ELR (cell line): ENCODE measurements at regions not wholly inside any gene's neighbourhood (a gene's known extent, or its start where the extent isn't known, plus 50 kb on each side); places are given as distances from the start of the nearest gene placed in this dataset.
"Not testable (repeated sequence)": the region's sequence is repeated elsewhere in the genome, so short reads cannot be mapped to it uniquely, and the experiment has no call there.

Experiments used
- DNase-seq: peaks from one replicate; pipeline ENCODE4 v3.0.0-alpha.2; 2015; ENCODE audit warnings: low read depth

GRCh38 chr17:22138861-22139469 lies 446.6 kb downstream of the KCNJ18 start:
- no peak for DNase-seq

GRCh38 chr17:22142091-22142490 lies 449.8 kb downstream of the KCNJ18 start:
- DNase-seq: no peak

DNA sequence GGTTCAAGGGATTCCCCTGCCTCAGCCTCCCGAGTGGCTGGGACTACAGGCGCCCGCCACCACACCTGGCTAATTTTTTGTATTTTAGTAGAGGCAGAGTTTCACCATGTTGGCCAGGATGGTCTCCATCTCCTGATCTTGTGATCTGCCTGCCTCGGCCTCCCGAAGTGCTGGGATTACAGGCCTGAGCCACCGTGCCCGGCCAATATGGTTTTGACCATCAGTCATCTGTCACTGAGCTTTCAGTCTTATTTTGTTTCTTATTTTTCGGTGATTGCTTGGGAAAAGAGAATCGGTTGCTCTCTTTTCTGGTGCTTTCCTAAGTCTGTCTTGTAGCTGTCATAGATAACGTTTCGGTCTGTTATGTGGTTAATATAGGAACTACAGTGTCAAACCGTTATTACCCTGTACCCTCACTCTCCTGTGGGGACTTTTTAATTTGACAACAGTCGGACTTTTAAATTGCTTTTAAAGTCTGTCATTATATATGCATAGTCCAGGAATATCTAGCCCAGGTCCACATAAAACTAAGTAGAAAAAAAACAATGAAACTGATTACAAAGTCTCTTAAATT lies 453.4 kb downstream of the KCNJ18 start:
- no peak for DNase-seq

GRCh38 chr17:22158364-22158763 lies 466.0 kb downstream of the KCNJ18 start:
- DNase-seq: no peak

GRCh38 chr17:22161376-22161775 lies 469.1 kb downstream of the KCNJ18 start:
- DNase-seq: no peak

DNA sequence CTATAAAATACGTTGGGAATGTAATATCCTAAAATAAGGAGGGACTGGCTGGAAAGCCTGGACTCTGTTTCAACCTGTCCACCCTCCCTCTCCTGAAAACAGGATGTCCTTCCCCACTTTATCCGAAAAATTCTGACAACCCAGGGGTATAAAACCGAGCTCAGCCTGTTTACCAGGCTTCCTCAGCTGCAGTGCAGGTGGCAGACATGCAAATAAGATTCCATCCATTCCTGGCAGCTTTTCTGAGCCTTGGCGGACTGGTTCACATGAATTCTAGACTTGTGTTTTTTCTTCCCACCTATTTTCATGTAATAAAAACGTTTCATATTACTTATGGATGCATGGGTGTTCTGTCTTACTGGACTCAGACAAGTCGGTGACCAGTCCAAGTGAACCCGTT lies 479.3 kb downstream of the KCNJ18 start:
- no peak for DNase-seq

DNA sequence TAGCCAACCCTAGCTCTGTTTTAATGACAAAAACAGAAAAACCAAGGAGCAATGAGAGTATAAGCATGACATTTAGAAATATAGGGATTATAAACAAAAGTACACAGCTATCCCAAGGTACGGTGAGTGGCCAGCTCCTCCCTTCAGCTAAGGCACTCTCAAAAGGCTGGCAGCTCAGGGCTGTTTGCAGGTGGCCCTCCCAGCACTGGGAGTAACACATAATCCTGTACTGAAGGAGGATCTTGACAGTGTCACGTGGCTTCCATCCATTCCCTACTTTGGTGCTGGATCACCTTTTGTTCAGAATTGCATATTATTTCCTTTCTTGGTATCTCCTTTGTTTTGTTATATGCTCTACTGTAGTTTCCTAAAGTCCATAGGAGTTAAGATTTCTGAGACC lies 500.8 kb downstream of the KCNJ18 start:
- DNase-seq: no peak

DNA sequence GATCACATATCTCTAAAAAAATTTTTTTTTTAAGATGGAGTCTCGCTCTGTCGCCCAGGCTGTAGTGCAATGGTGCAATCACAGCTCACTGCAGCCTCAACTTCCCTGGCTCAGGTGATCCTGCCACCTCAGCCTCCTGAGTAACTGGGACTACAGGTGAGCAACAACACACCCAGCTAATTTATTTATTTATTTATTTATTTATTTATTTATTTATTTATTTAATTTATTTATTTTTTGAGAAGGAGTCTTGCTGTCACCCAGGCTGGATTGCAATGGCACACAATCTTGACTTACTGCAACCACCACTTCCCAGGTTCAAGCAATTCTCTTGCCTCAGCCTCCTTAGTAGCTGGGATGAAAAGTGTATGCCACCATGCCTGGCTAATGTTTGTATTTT lies 507.9 kb downstream of the KCNJ18 start:
- DNase-seq: not testable (repeated sequence)

GRCh38 chr17:22202702-22203101 lies 510.4 kb downstream of the KCNJ18 start:
- DNase-seq: no peak

- DNase-seq: no peak
These were observed 510.9 kb downstream of the KCNJ18 start for GRCh38 chr17:22203208-22203715.

DNA sequence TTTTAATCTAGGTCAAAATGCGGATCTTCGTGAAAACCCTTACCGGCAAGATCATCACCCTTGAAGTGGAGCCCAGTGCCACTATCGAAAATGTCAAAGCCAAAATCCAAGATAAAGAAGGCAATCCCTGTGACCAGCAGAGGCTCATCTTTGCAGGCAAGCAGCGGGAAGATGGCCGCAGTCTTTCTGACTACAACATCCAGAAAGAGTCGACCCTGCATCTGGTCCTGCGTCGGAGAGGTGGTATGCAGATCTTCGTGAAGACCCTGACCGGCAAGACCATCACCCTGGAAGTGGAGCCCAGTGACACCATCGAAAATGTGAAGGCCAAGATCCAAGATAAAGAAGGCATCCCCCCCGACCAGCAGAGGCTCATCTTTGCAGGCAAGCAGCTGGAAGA lies 511.8 kb downstream of the KCNJ18 start:
- not testable (repeated sequence) for DNase-seq

DNA sequence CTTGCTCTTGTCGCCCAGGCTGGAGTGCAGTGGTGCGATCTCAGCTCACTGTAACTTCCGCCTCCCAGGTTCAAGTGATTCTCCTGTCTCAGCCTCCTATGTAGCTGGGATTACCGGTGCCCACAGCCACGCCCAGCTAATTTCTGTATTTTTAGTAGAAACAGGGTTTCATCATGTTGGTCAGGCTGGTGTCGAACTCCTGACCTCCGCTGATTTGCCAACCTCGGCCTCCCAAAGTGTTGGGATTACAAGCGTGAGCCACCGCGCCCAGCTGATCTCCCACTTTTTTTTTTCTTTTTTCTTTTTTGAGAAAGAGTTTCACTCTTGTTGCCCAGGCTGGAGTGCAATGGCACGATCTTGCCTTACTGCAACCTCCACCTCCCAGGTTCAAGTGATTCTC lies 517.9 kb downstream of the KCNJ18 start:
- not testable (repeated sequence) for DNase-seq

DNA sequence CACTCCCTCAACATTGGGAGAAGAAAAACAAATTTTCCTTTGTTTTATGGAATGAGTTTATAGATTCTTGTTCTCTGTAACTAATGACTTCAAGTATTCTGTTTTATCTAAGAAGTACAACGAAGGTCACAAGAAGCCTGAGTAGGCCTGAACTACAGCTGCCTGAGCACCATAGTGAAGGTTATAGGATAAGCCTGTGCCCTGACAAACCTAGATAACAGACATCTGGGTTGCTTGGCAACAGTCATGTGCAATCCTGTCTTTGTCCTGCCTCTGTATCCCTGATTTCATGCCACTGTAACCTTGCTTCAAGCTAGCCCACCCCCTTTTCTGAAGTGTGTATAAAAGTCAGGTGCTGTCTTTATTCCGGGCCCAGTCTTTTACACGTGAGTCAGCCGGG lies 520.8 kb downstream of the KCNJ18 start:
- not testable (repeated sequence) for DNase-seq

- no peak for DNase-seq
These were observed 524.8 kb downstream of the KCNJ18 start for GRCh38 chr17:22217135-22217534.

GRCh38 chr17:22221344-22221743 lies 529.0 kb downstream of the KCNJ18 start:
- DNase-seq: no peak

DNA sequence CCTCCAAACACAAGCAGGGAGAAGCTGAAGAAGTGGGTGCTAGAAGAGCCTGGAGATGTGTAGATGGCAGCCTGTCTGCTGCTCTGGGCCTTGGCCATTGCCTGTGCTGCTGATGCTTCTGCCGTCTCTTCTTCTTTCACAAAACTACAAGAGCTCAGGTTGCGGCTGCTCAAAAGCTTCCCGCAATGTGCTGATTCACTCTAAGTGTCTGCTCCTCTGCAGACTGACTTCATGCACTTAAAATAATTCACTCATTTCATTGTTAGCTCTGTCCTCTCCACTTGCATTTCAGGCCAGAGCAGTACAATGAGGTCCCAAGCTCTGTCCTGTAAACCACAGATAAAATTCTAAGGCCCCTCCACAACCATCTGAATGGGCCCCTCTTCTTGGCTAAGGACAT lies 534.2 kb downstream of the KCNJ18 start:
- DNase-seq: not testable (repeated sequence)

DNA sequence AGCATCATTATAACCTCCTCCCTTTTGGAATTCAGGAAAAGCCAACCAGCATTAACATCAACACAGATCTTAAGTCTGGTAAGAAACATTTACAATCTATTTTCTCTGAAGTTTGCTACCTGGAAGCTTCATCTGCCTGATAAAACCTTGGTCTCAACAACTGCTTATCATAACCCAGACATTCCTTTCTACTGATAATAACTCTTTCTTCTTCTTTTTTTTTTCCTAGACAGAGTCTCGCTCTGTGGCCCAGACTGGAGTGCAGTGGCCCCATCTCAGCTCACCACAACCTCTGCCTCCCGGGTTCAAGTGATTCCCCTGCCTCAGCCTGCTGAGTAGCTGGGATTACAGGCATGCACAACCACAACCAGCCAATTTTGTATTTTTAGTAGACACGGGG lies 534.6 kb downstream of the KCNJ18 start:
- DNase-seq: not testable (repeated sequence)

DNA sequence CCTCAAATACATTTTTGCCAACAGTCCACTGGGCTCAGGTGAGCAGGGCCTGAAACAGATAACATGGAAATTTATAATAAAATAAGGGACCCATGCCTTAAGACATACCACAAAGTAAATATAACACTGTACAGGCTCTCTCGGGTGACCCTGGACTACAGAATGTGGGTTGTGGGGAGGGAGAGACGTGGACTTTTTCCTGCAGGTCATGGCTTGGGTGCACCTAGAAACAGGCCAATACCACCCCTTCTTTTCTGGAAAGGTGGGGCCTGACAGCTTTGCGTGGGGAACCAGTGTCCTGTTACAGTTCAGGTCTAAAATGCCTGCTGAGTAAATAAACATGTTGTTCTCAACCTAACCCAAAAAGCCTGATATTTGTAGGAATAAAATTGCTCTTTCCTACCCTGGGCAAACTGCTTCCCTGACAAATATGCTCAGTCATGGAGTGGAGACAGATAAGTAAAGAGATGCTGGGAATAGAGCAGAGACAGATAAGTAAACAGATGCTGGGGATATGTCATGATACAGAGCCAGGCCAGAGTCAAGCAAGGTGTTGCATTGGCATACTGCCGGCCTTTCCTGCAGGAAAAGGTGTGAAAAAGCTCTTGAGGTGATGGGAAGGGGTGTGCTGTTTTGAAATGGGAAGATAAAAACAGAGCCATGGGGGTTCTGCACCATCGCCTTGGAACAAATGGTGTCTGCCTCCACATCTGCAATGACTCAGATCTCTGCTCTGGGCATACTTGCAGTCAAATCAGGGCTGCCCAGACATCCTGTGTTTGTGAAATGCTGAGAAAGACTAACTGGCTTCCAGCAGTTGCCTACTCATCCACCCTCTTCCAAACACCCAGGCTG lies 535.6 kb downstream of the KCNJ18 start:
- not testable (repeated sequence) for DNase-seq

DNA sequence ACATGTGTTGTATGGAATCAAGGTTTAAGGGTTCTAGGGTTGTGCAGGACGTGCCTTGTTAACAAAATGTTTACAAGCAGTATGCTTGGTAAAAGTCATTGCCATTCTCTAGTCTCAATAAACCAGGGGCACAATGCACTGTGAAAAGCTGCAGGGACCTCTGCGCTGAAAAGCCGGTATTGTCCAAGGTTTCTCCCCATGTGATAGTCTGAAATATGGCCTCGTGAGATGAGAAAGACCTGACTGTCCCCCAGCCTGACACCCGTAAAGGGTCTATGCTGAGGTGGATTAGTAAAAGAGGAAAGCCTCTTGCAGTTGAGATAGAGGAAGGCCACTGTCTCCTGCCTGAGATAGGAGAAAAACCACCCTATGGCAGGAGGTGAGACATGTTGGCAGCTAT lies 537.5 kb downstream of the KCNJ18 start:
- DNase-seq: not testable (repeated sequence)

GRCh38 chr17:22233382-22233781 lies 541.1 kb downstream of the KCNJ18 start:
- DNase-seq: no peak

GRCh38 chr17:22242472-22242871 lies 550.1 kb downstream of the KCNJ18 start:
- DNase-seq: no peak

GRCh38 chr17:22251498-22251897 lies 559.2 kb downstream of the KCNJ18 start:
- no peak for DNase-seq

DNA sequence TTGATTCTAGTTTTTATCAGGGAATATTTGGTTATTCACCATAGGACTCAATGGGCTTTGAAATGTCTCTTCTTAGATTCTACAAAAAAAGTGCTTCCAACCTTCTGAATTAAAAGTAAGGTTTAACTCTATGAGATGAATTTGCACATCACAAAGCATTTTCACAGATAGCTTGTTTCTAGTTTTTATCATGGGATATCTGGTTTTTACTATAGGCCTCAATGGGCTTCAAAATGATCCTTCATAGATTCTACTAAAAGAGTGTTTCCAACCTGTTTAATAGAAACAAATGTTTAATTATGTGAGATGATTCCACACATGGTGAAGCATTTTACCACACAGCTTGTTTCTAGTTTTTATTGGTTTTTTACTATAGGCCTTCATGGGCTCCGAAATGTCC lies 560.7 kb downstream of the KCNJ18 start:
- no peak for DNase-seq
